Heart left ventricle (tissue), 16 donors: ENCODE measurements at regions not wholly inside any gene's neighbourhood (a gene's known extent, or its start where the extent isn't known, plus 50 kb on each side); places are given as distances from the start of the nearest gene placed in this dataset.

Source experiments
- ATAC-seq, 4 donors: fragments of 200-7000 bp; cut with Tn5 transposase; one replicate each; pipeline ENCODE4 v1.9.1; 2020 to 2022; ENCODE audit warnings: moderate library complexity in 4 of 4, mild to moderate bottlenecking in 3 of 4, moderate number of reproducible peaks in 1 of 4
- DNase-seq, 5 donors: peaks; one replicate each; pipeline ENCODE4 v3.0.0-alpha.2; 2020
- H3K27ac ChIP-seq, 12 donors: fragments of 200-600 bp; sonication (generic) in 4 of 12; one replicate each; pipeline versions ENCODE4 v1.5.0 to v1.8.0; 2016 to 2022; ENCODE audit warnings: mild to moderate bottlenecking in 2 of 12
- H3K27me3 ChIP-seq, 9 donors: fragments of 200-600 bp; sonication (generic) in 2 of 9; one replicate each; pipeline versions ENCODE4 v1.5.1 to v1.8.0; 2016 to 2022; ENCODE audit warnings: mild to moderate bottlenecking in 3 of 9
- H3K36me3 ChIP-seq, 9 donors: fragments of 200-600 bp; sonication (generic) in 2 of 9; one replicate each; pipeline versions ENCODE4 v1.5.0 to v1.8.0; 2018 to 2022; ENCODE audit warnings: mild to moderate bottlenecking in 2 of 9
- H3K4me1 ChIP-seq, 12 donors: fragments of 200-600 bp; sonication (generic) in 4 of 12; one replicate each; pipeline versions ENCODE4 v1.5.0 to v1.8.0; 2016 to 2022; ENCODE audit warnings: mild to moderate bottlenecking in 3 of 12
- H3K4me3 ChIP-seq, 12 donors: fragments of 200-600 bp; sonication (generic) in 4 of 12; one replicate each; pipeline versions ENCODE4 v1.5.0 to v1.8.0; 2017 to 2022; ENCODE audit warnings: mild to moderate bottlenecking in 9 of 12, moderate library complexity in 4 of 12
- H3K9me3 ChIP-seq, 12 donors: fragments of 200-600 bp; sonication (generic) in 4 of 12; one replicate each; pipeline versions ENCODE4 v1.5.0 to v1.8.0; 2016 to 2022; ENCODE audit warnings: mild to moderate bottlenecking in 1 of 12
- CTCF ChIP-seq, 12 donors: fragments of 200-600 bp; sonication (generic) in 4 of 12; IDR thresholded peaks; one replicate each; pipeline versions ENCODE4 v1.5.0 to v1.8.0; 2018 to 2022; ENCODE audit warnings: antibody characterized with exemption in 12 of 12, mild to moderate bottlenecking in 5 of 12
- POLR2A ChIP-seq, 2 donors: fragments of 450-650 bp; IDR thresholded peaks; one replicate each; pipeline ENCODE4 v1.6.1; 2017; ENCODE audit warnings: antibody characterized with exemption in 2 of 2, mild to moderate bottlenecking in 2 of 2, moderate library complexity in 2 of 2
- WGBS, 4 donors: extraction: QIAGEN DNeasy Blood & Tissue Kit in 2 of 4; methylation state at CpG; one replicate each; pipeline versions ENCODE4 v1.1.5 to v1.1.7; 2013 to 2018; 5-methylcytosine and 5-hydroxymethylcytosine counted together
- intact Hi-C, 10 donors: fragments of 100-400 bp; cut with DNase I; formaldehyde crosslinking; loops; one replicate each; pipeline versions ENCODE4 v1.11.1 to v1.14.2; 2022
- donor health status: ischemic (EF 13 %, LVEDD 7.1; RV severe dilation, severe dysfunction).
- donor health status: healthy with polysubstance abuse.
- donor health status: DM: no; HTN: yes; CAD: no.
- donor health status: DM: no; HTN: no; CAD: no.
- donor health status: ischemic (EF 25% LVEDD 6.9; RV normal size, moderate dysfunction).
- donor health status: ischemic (EF 25% LVEDD 5.7; RV mildly dilated, moderate dysfunction).
- donor health status: healthy.
- donor health status: DM: yes; HTN: yes; CAD: no.
- donor health status: ischemic (EF 35%, LVEDD 5.7; RV mildly dilated, moderate dysfunction).
- donor health status: nonischemic (EF 11% LVEDD 7.7; RV severe dilation, severe dysfunction).
- donor health status: DM: yes; HTN: yes; CAD: no.
- donor health status: PGD.
- donor health status: ischemic (EF 29% LVEDD 5.4; RV normal size, mild dysfunction).
- donor health status: nonischemic (EF 23%, LVEDD 6.1; RV moderate dilation, normal function).

- Histone ChIP-seq H3K27ac (no peak overlapping the region), H3K27me3 (peaks cover 0 to 8% (median 0%) of the 10 kb centered on the region in 9 donors), H3K4me3 (no peak overlapping the region), H3K4me1 (no peaks in the 10 kb centered on the region), H3K36me3 (no peaks in the 10 kb centered on the region), H3K9me3 (no peaks in the 10 kb centered on the region)
- TF ChIP-seq POLR2A (IDR thresholded peaks at IDR 0.05): no peak
- TF ChIP-seq CTCF (IDR thresholded peaks at IDR 0.05): no peak
- DNase-seq (no peak), ATAC-seq (no peak)
- intact Hi-C loops: no loop called here
- WGBS, 4 donors: 47 to 65% (median 53%) methylated on average over 2 of the region's 2 CpGs
These were observed 121.3 kb downstream of the TBX3 start for GRCh38 chr12:114562654-114563053.

DNA sequence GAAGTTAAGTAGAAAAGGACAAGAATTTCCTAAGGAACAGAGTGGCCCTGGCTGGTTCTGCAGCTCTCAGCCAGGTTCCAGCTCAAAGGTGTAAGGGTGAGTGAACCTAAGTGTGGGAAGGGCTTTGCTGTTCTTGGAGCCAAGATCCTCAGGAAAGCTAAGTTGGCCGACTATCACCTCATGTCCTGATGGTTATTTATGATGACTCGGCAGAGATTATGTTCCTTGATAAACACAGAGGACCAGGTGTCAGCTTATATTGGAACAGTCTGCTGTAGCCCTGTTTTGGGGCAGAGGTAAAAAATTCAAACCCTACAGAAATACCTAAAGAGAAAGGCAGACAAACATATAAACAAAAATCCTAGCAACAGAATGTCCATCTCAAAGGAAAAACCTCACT is 128.5 kb downstream of the TBX3 start:
- Histone ChIP-seq H3K36me3 (no peaks in the 10 kb centered on the region), H3K27me3 (peaks cover 0 to 13% (median 0%) of the 10 kb centered on the region in 9 donors), H3K4me3 (no peak overlapping the region), H3K27ac (no peak overlapping the region), H3K4me1 (no peaks in the 10 kb centered on the region), H3K9me3 (no peaks in the 10 kb centered on the region)
- TF ChIP-seq CTCF (IDR thresholded peaks at IDR 0.05): no peak
- TF ChIP-seq POLR2A (IDR thresholded peaks at IDR 0.05): no peak
- WGBS, 4 donors: 71 to 82% (median 76%) methylated on average over 2 of the region's 2 CpGs
- intact Hi-C loops: no loop called here
- DNase-seq: no peak
- ATAC-seq: no peak

DNA sequence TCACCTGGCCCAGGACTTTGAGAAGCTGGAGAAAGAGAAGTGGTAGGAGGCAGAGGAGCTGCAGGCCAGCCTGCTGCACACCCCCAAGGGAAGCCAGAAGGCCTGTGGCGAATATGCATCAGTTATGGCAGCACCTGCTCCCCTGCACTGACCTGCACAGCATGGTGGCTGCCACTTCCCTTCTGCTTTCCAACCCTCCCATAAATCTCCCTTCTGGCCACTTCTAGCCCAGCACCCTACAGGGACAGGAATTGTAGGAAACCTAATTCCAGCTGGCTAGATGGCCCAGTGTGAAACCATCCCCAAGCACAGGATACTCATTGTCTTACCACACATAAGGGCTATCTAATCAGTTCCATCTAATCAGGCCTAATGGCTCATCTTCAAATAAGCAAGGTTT is 136.3 kb downstream of the TBX3 start:
- DNase-seq: no peak

DNA sequence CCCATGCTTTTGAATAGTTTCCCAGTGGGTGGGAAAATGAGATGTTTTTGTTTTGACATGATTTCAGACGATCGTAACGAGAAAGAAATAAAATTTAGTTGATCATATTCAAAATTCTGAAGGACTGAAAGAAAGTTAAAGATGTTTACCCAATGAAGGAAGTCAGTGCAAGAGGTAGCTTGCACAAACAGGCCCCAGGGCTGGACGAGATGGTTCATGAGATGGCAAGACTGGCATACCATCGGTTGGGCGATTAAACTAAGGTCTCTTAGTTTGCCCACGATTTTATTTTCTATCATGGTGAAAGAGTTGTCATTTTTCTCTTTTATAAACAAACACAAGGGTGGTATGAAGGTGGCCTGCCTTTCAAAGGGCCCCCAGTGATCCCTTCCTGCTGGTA is 124.5 kb upstream of the TBX5 start:
- peaks cover 0 to 3% (median 0%) of the 10 kb centered on the region in 12 donors for H3K9me3 ChIP-seq
- TF ChIP-seq POLR2A (IDR thresholded peaks at IDR 0.05) (no peak), CTCF (IDR thresholded peaks at IDR 0.05) (no peak)
- DNase-seq (no peak), ATAC-seq (no peak)
- no peak overlapping the region for H3K27ac ChIP-seq
- no peak overlapping the region for H3K4me3 ChIP-seq
- H3K36me3 ChIP-seq: no peaks in the 10 kb centered on the region
- intact Hi-C loops: loop anchor here in 1 of 10 donors (10.0 kb wide), 1 partner anchor 1184 kb away; no protein-coding TSS in a partner anchor
- WGBS, 4 donors: 70 to 81% (median 77%) methylated on average over 7 of the region's 7 CpGs
- H3K4me1 ChIP-seq: no peaks in the 10 kb centered on the region
- peaks cover 0 to 30% (median 0%) of the 10 kb centered on the region in 9 donors for H3K27me3 ChIP-seq

More for the DNA sequence above, 136.3 kb downstream of the TBX3 start:
- no peak overlapping the region for H3K27ac ChIP-seq
- TF ChIP-seq POLR2A (IDR thresholded peaks at IDR 0.05) (no peak), CTCF (IDR thresholded peaks at IDR 0.05) (no peak)
- no peaks in the 10 kb centered on the region for H3K9me3 ChIP-seq
- peaks cover 0 to 9% (median 0%) of the 10 kb centered on the region in 9 donors for H3K27me3 ChIP-seq
- intact Hi-C loops: no loop called here
- no peak overlapping the region for H3K4me3 ChIP-seq
- H3K36me3 ChIP-seq: no peaks in the 10 kb centered on the region
- 73 to 89% (median 82%) methylated on average over 1 of the region's 1 CpG for WGBS, 4 donors
- no peaks in the 10 kb centered on the region for H3K4me1 ChIP-seq
- ATAC-seq: no peak
